Kidney tubule cell (primary cell): ENCODE measurements at regions not wholly inside any gene's neighbourhood (a gene's known extent, or its start where the extent isn't known, plus 50 kb on each side); places are given as distances from the start of the nearest gene placed in this dataset.
A peak's percentile ranks its signal among the peaks of the same experiment; 100 is the strongest.
"Not testable (repeated sequence)": the region's sequence is repeated elsewhere in the genome, so short reads cannot be mapped to it uniquely, and the experiment has no call there.

ENCODE experiments used
- DNase-seq: peaks from one replicate; pipeline ENCODE4 v3.0.0-alpha.2; 2018; ENCODE audit warnings: low spot score

DNA sequence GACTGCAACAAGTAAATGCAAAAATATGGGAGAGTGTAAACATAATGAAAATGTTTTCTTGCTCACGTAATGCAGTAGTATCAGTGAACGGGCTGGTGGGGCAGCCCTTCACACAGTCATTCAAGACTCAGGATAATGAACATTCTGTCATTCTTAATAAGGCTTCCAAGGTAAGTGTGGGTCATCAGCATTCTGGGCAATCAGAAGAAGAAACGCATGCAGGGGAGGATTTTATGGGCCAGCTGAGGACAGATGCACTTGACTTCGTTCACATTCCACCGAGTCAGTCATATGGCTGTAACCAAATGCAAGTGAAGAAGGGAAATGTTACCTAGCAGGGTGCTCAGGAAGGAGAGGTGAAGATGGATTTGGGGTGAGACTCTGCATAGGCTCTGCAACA lies 68.0 kb upstream of the MAP9 start:
- peak; percentile 19 for DNase-seq

DNA sequence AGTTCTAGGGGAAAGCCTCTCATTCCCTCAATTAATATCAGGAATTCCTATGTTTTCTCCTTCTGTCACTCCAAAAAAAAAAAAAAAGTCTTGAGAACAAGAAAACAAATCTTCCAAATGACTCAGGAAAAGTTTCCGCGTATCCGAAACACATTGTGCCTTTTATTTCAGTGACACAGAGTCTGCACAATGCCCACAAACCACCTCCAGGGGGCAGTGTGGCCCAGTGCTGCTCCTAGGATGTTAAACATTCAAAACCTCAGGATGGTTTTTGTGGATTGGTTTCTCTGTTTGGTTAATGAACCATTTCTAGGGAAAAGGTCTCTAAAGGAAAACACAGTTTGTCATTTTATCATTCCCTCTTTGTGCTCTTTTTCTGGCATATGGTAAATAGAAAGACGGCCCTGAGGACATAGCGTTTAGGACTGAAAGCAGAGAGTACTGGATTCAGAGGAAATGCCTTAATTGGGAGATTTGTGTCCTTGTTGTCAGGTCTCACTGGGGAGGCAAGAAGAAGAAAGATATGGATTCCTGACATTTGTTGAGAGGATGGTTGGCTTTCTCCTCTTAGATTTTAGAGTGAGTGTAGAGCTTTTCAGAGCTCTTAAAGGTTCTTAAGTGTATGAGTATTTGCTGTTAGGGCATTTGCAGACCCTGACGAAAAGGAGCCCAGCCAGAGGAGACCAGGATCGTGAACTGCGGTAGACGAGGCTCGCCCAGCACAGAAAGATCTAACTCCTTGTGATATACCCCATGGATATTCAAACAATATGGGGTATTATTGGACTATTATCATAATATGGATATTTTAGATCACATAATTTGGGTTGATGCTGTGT lies 65.7 kb upstream of the MAP9 start:
- DNase-seq, result peak; percentile 79

GRCh38 chr4:155441475-155441874 lies 64.7 kb upstream of the MAP9 start:
- no peak for DNase-seq

GRCh38 chr4:155439760-155440159 lies 63.0 kb upstream of the MAP9 start:
- DNase-seq, result not testable (repeated sequence)

GRCh38 chr4:155434904-155435303 lies 58.1 kb upstream of the MAP9 start:
- DNase-seq, result no peak

- DNase-seq, result no peak
Observed at GRCh38 chr4:155434366-155434765, 57.6 kb upstream of the MAP9 start.

DNA sequence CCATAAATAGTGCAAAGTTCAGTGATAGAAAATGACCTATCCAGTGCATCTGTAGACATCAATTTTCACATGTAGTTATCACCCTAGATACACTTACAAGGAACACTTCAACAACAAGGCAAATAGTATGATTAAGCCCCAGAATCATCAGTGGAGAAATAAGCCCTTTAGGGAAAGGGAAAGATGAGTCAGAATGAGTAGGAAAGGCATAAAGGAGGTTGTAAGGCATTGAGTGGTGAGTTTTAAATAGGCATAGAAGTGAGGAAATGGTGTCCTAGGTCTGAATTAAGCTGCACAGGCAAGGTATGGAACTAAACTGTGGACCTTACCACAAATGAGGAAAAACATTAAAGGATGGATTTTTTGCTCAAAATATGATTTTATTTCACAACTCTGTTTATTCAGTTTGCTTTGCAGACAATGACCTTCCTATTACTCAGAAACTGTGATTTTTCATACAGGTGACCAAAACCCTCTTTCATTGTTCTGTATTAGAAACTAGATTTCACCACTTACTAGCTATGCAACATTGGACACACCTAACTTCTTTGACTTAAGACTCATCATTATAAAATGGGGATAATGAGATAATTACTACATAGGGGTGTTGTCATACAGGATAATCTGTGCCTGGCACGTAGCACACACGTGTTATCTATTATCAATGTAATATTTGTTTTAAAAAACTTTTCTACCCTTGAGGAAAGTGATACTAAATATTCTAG lies 57.0 kb upstream of the MAP9 start:
- DNase-seq, result peak; percentile 66

GRCh38 chr4:155430895-155431795 lies 54.4 kb upstream of the MAP9 start:
- DNase-seq, result no peak

DNA sequence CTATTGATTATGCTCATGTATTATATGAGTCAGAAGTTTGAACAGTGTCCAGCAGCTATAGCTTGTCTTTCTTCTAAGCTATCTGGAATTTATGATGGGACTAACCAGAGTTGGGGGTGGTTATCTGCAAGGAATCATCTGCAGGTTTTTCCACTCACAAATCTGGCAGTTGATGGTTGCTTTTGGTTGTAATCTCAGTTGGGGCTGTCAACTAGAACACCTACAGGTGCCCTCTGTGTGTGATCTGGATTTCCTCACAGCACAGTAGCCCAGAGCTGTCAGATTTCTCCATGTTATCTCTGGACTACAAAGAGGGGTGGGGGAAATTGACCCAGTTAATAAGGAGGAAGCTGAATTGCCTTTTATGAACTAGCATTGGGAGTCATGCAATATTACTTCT lies 51.4 kb upstream of the MAP9 start:
- no peak for DNase-seq

DNA sequence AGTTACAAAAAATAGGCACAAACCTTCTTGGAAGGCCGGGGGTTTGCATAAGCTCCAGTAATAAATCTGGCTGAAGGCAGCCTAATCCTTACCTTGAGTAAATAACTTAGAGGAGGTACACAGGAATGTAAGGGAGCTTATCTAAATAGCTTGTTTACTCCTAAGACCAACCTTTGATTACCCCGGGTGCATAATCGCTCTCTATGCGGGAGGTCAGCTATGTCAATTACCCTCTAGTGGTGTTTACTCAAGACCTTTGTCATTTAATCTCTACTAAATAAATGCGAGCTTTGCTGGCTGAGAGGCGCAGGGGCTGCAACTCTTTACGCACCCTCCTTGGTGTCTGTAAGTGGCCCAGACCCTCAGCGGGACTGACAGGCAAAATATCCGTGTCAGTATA lies 50.2 kb upstream of the MAP9 start:
- DNase-seq, result no peak
